ENCODE measurements at regions not wholly inside any gene's neighbourhood (a gene's known extent, or its start where the extent isn't known, plus 50 kb on each side); places are given as distances from the start of the nearest gene placed in this dataset.

DNA sequence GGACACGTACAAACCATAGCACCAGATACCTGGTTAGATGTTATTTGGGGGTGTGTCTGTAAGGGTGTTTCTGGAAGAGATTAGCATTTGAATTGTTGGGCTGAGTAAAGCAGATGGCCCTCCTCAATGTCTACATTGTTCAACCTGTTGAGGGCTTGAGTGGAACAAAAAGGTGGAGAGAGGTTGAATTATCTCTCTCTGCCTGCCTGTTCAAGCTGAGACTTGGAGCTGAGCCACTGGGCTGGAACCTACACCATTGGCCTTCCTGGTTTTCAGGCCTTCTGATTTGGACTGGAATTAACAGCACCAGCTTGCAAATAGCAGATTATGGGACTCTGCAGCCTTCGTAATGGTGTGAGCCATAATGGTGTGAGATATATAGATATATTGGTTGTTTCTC lies 71.3 kb upstream of the CORO2B start:
- H4K8ac ChIP-seq (ENCODE audit: low read depth, low read length): no peak overlapping the region
- no peak overlapping the region for H2AK5ac ChIP-seq (ENCODE audit: low read depth, low read length)
- H2BK5ac ChIP-seq (ENCODE audit: low read length): no peak overlapping the region
- H2BK120ac ChIP-seq (ENCODE audit: low read depth, low read length): no peak overlapping the region
- no peaks in the 10 kb centered on the region for H3K36me3 ChIP-seq (replicated peaks in 1 of 2; ENCODE audit: control insufficient read depth in 2 of 2, insufficient read depth in 2 of 2, low read length in 2 of 2)
- DNase-seq (ENCODE audit: low spot score): no peak
- H4K91ac ChIP-seq (ENCODE audit: low read depth, low read length, poor library complexity): no peak overlapping the region
- peaks cover 0 to 10% of the 10 kb centered on the region in 2 donors for H3K4me1 ChIP-seq (ENCODE audit: control insufficient read depth in 2 of 2, insufficient read depth in 1 of 2, low read depth in 1 of 2, low read length in 2 of 2)
- H3K4ac ChIP-seq (ENCODE audit: low read length): no peak overlapping the region
- peaks cover 0 to 9% (median 0%) of the 10 kb centered on the region in 3 experiments for H3K27me3 ChIP-seq (ENCODE audit: control insufficient read depth in 3 of 3, insufficient read depth in 3 of 3, low read depth in 1 of 3, low read length in 3 of 3)
- H3K9ac ChIP-seq (ENCODE audit: low read depth, low read length, poor library complexity): no peak overlapping the region
- no peak overlapping the region for H3K27ac ChIP-seq (replicated peaks; ENCODE audit: low read length)
- H3K79me1 ChIP-seq (ENCODE audit: low read depth, low read length): no peaks in the 10 kb centered on the region
- H3K4me3 ChIP-seq (ENCODE audit: low read length in 2 of 2): no peak overlapping the region
- H2BK12ac ChIP-seq (ENCODE audit: low read length): no peak overlapping the region
- WGBS, 2 donors (ENCODE audit: extremely low coverage in 2 of 2, insufficient read length in 2 of 2, insufficient replicate concordance in 1 of 2): no CpG with 5 or more reads among the region's 2 CpGs
- H3K18ac ChIP-seq (ENCODE audit: low read length): no peak overlapping the region
- H2BK15ac ChIP-seq (ENCODE audit: low read length): no peak overlapping the region
- no peak overlapping the region for H3K14ac ChIP-seq (ENCODE audit: low read length)
- no peak overlapping the region for H3K23ac ChIP-seq (ENCODE audit: low read depth, low read length, poor library complexity)
- H2AFZ ChIP-seq (ENCODE audit: low read length): no peak overlapping the region
- no peak overlapping the region for H3K4me2 ChIP-seq (ENCODE audit: insufficient read depth, low read length, poor library complexity, severe bottlenecking)
- no peaks in the 10 kb centered on the region for H3K9me3 ChIP-seq (replicated peaks in 1 of 2; ENCODE audit: control insufficient read depth in 2 of 2, insufficient read depth in 1 of 2, low read depth in 1 of 2, low read length in 2 of 2)

GRCh38 chr15:68508485-68509189 lies 70.2 kb upstream of the CORO2B start:
- no peak overlapping the region for H4K8ac ChIP-seq (ENCODE audit: low read depth, low read length)
- no peak overlapping the region for H3K18ac ChIP-seq (ENCODE audit: low read length)
- no peak for DNase-seq (ENCODE audit: low spot score)
- peaks cover 0 to 9% (median 0%) of the 10 kb centered on the region in 3 experiments for H3K27me3 ChIP-seq (ENCODE audit: control insufficient read depth in 3 of 3, insufficient read depth in 3 of 3, low read depth in 1 of 3, low read length in 3 of 3)
- WGBS, 2 donors (ENCODE audit: extremely low coverage in 2 of 2, insufficient read length in 2 of 2, insufficient replicate concordance in 1 of 2): no CpG with 5 or more reads among the region's 12 CpGs
- no peak overlapping the region for H3K27ac ChIP-seq (replicated peaks; ENCODE audit: low read length)
- no peak overlapping the region for H3K23ac ChIP-seq (ENCODE audit: low read depth, low read length, poor library complexity)
- H3K4me1 ChIP-seq (ENCODE audit: control insufficient read depth in 2 of 2, insufficient read depth in 1 of 2, low read depth in 1 of 2, low read length in 2 of 2): peaks cover 0 to 10% of the 10 kb centered on the region in 2 donors
- peak overlapping the region; percentile 37 for H2AFZ ChIP-seq (ENCODE audit: low read length)
- H2BK120ac ChIP-seq (ENCODE audit: low read depth, low read length): no peak overlapping the region
- H3K36me3 ChIP-seq (replicated peaks in 1 of 2; ENCODE audit: control insufficient read depth in 2 of 2, insufficient read depth in 2 of 2, low read length in 2 of 2): no peaks in the 10 kb centered on the region
- H3K4me3 ChIP-seq (ENCODE audit: low read length in 2 of 2): no peak overlapping the region
- no peak overlapping the region for H2AK5ac ChIP-seq (ENCODE audit: low read depth, low read length)
- no peak overlapping the region for H3K14ac ChIP-seq (ENCODE audit: low read length)
- no peak overlapping the region for H3K4ac ChIP-seq (ENCODE audit: low read length)
- no peak overlapping the region for H2BK15ac ChIP-seq (ENCODE audit: low read length)
- no peak overlapping the region for H2BK12ac ChIP-seq (ENCODE audit: low read length)
- H3K4me2 ChIP-seq (ENCODE audit: insufficient read depth, low read length, poor library complexity, severe bottlenecking): no peak overlapping the region
- no peaks in the 10 kb centered on the region for H3K79me1 ChIP-seq (ENCODE audit: low read depth, low read length)
- H4K91ac ChIP-seq (ENCODE audit: low read depth, low read length, poor library complexity): no peak overlapping the region
- no peaks in the 10 kb centered on the region for H3K9me3 ChIP-seq (replicated peaks in 1 of 2; ENCODE audit: control insufficient read depth in 2 of 2, insufficient read depth in 1 of 2, low read depth in 1 of 2, low read length in 2 of 2)
- no peak overlapping the region for H2BK5ac ChIP-seq (ENCODE audit: low read length)
- H3K9ac ChIP-seq (ENCODE audit: low read depth, low read length, poor library complexity): no peak overlapping the region

- Histone ChIP-seq H3K9ac (ENCODE audit: low read depth, low read length, poor library complexity) (no peak overlapping the region), H2BK120ac (ENCODE audit: low read depth, low read length) (no peak overlapping the region), H2BK12ac (ENCODE audit: low read length) (no peak overlapping the region), H4K8ac (ENCODE audit: low read depth, low read length) (no peak overlapping the region), H2BK15ac (ENCODE audit: low read length) (no peak overlapping the region), H3K4me2 (ENCODE audit: insufficient read depth, low read length, poor library complexity, severe bottlenecking) (no peak overlapping the region), H3K4ac (ENCODE audit: low read length) (no peak overlapping the region), H3K4me1 (ENCODE audit: control insufficient read depth in 2 of 2, insufficient read depth in 1 of 2, low read depth in 1 of 2, low read length in 2 of 2) (peaks cover 0 to 4% of the 10 kb centered on the region in 2 donors), H3K23ac (ENCODE audit: low read depth, low read length, poor library complexity) (no peak overlapping the region), H3K14ac (ENCODE audit: low read length) (no peak overlapping the region), H3K4me3 (ENCODE audit: low read length in 2 of 2) (no peak overlapping the region), H3K36me3 (replicated peaks in 1 of 2; ENCODE audit: control insufficient read depth in 2 of 2, insufficient read depth in 2 of 2, low read length in 2 of 2) (no peaks in the 10 kb centered on the region), H2BK5ac (ENCODE audit: low read length) (no peak overlapping the region), H3K27ac (replicated peaks; ENCODE audit: low read length) (no peak overlapping the region), H3K18ac (ENCODE audit: low read length) (no peak overlapping the region), H2AK5ac (ENCODE audit: low read depth, low read length) (no peak overlapping the region), H3K79me1 (ENCODE audit: low read depth, low read length) (no peaks in the 10 kb centered on the region), H3K27me3 (ENCODE audit: control insufficient read depth in 3 of 3, insufficient read depth in 3 of 3, low read depth in 1 of 3, low read length in 3 of 3) (peaks cover 0 to 9% (median 0%) of the 10 kb centered on the region in 3 experiments), H4K91ac (ENCODE audit: low read depth, low read length, poor library complexity) (no peak overlapping the region), H3K9me3 (replicated peaks in 1 of 2; ENCODE audit: control insufficient read depth in 2 of 2, insufficient read depth in 1 of 2, low read depth in 1 of 2, low read length in 2 of 2) (no peaks in the 10 kb centered on the region), H2AFZ (ENCODE audit: low read length) (no peak overlapping the region)
- whole genome bisulfite sequencing, 2 donors (ENCODE audit: extremely low coverage in 2 of 2, insufficient read length in 2 of 2, insufficient replicate concordance in 1 of 2): no CpG with 5 or more reads among the region's 2 CpGs
- DNase-seq (ENCODE audit: low spot score): no peak
These were observed 68.2 kb upstream of the CORO2B start for GRCh38 chr15:68510558-68510957.

GRCh38 chr15:68511073-68511991 lies 67.5 kb upstream of the CORO2B start:
- no peak for DNase-seq (ENCODE audit: low spot score)
- Histone ChIP-seq H3K4me3 (ENCODE audit: low read length in 2 of 2) (no peak overlapping the region), H3K79me1 (ENCODE audit: low read depth, low read length) (no peaks in the 10 kb centered on the region), H3K9me3 (replicated peaks in 1 of 2; ENCODE audit: control insufficient read depth in 2 of 2, insufficient read depth in 1 of 2, low read depth in 1 of 2, low read length in 2 of 2) (no peaks in the 10 kb centered on the region), H3K27me3 (ENCODE audit: control insufficient read depth in 3 of 3, insufficient read depth in 3 of 3, low read depth in 1 of 3, low read length in 3 of 3) (peaks cover 0 to 9% (median 0%) of the 10 kb centered on the region in 3 experiments), H2AK5ac (ENCODE audit: low read depth, low read length) (no peak overlapping the region), H3K18ac (ENCODE audit: low read length) (peak overlapping the region; percentile 76), H4K91ac (ENCODE audit: low read depth, low read length, poor library complexity) (no peak overlapping the region), H2BK120ac (ENCODE audit: low read depth, low read length) (no peak overlapping the region), H3K27ac (replicated peaks; ENCODE audit: low read length) (no peak overlapping the region), H3K36me3 (replicated peaks in 1 of 2; ENCODE audit: control insufficient read depth in 2 of 2, insufficient read depth in 2 of 2, low read length in 2 of 2) (no peaks in the 10 kb centered on the region), H3K4me2 (ENCODE audit: insufficient read depth, low read length, poor library complexity, severe bottlenecking) (no peak overlapping the region), H3K14ac (ENCODE audit: low read length) (peak overlapping the region; percentile 72), H4K8ac (ENCODE audit: low read depth, low read length) (no peak overlapping the region), H3K23ac (ENCODE audit: low read depth, low read length, poor library complexity) (no peak overlapping the region), H3K9ac (ENCODE audit: low read depth, low read length, poor library complexity) (no peak overlapping the region), H2BK5ac (ENCODE audit: low read length) (peak overlapping the region; percentile 46), H2BK15ac (ENCODE audit: low read length) (no peak overlapping the region), H2AFZ (ENCODE audit: low read length) (no peak overlapping the region), H2BK12ac (ENCODE audit: low read length) (no peak overlapping the region), H3K4ac (ENCODE audit: low read length) (no peak overlapping the region), H3K4me1 (ENCODE audit: control insufficient read depth in 2 of 2, insufficient read depth in 1 of 2, low read depth in 1 of 2, low read length in 2 of 2) (peaks cover 0 to 5% of the 10 kb centered on the region in 2 donors)
- no CpG with 5 or more reads among the region's 12 CpGs for WGBS, 2 donors (ENCODE audit: extremely low coverage in 2 of 2, insufficient read length in 2 of 2, insufficient replicate concordance in 1 of 2)
